AG10803 (cell line): ENCODE measurements at regions not wholly inside any gene's neighbourhood (a gene's known extent, or its start where the extent isn't known, plus 50 kb on each side); places are given as distances from the start of the nearest gene placed in this dataset.
"Not testable (repeated sequence)": the region's sequence is repeated elsewhere in the genome, so short reads cannot be mapped to it uniquely, and the experiment has no call there.

ENCODE experiments used
- DNase-seq: peaks from one replicate; pipeline ENCODE4 v3.0.0; 2010; ENCODE audit warnings: low read depth
- H3K4me3 ChIP-seq: 2 replicates; pipeline ENCODE4 v1.5.1; 2011; ENCODE audit warnings: mild to moderate bottlenecking, low read length, control low read depth
- CTCF ChIP-seq: conservative IDR thresholded peaks from 2 replicates; pipeline ENCODE4 v1.5.1; 2011; ENCODE audit warnings: mild to moderate bottlenecking, low read length, control low read depth, inconsistent platforms

GRCh38 chr1:14168326-14169063 lies 430.0 kb upstream of the KAZN start:
- no peak for DNase-seq
- H3K4me3 ChIP-seq: no peak overlapping the region
- no peak for TF ChIP-seq CTCF

- no peak for TF ChIP-seq CTCF
- no peak overlapping the region for H3K4me3 ChIP-seq
- DNase-seq: no peak
These were observed 424.9 kb upstream of the KAZN start for GRCh38 chr1:14173598-14173997.

GRCh38 chr1:14177866-14178265 lies 420.6 kb upstream of the KAZN start:
- H3K4me3 ChIP-seq, DNase-seq: not testable (repeated sequence)

- TF ChIP-seq CTCF: no peak
These were observed 417.7 kb upstream of the KAZN start for GRCh38 chr1:14180738-14181137.

GRCh38 chr1:14181191-14181795 lies 417.2 kb upstream of the KAZN start:
- DNase-seq: no peak
- H3K4me3 ChIP-seq: no peak overlapping the region
- no peak for TF ChIP-seq CTCF

More at GRCh38 chr1:14180738-14181137, 417.7 kb upstream of the KAZN start:
- no peak overlapping the region for H3K4me3 ChIP-seq
- no peak for DNase-seq

GRCh38 chr1:14182856-14183255 lies 415.6 kb upstream of the KAZN start:
- no peak for DNase-seq
- no peak for TF ChIP-seq CTCF
- no peak overlapping the region for H3K4me3 ChIP-seq

- no peak for TF ChIP-seq CTCF
- DNase-seq: no peak
- no peak overlapping the region for H3K4me3 ChIP-seq
These were observed 415.2 kb upstream of the KAZN start for GRCh38 chr1:14183329-14183728.
